ENCODE measurements at regions not wholly inside any gene's neighbourhood (a gene's known extent, or its start where the extent isn't known, plus 50 kb on each side); places are given as distances from the start of the nearest gene placed in this dataset.

DNA sequence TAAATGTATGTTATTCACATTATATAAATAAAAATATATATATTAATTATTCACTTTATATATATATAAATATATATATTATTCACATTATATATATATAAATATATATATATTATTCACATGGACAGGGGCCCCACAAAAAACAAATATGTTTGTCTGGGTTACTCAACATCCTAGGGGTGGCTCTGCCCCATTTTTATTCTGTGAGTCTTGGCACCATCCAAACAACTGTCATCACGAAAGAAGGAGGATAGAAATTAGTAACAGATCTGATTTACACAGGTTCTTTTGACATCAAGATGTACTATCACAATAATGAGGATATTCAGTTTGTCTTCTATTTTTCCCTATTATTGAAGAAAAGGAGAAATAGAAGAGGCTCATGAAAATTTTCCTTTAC lies 187.3 kb downstream of the GPX5 start:
- Histone ChIP-seq H2AFZ (no peak overlapping the region), H3K9me3 (ENCODE audit: low read depth) (peaks cover 6% of the 10 kb centered on the region), H3K9me2 (replicated peaks; ENCODE audit: insufficient read depth) (no peaks in the 10 kb centered on the region), H3K4me1 (ENCODE audit: insufficient read depth) (peaks cover 6% of the 10 kb centered on the region), H3K79me2 (no peaks in the 10 kb centered on the region), H3K27ac (no peak overlapping the region), H3K4me3 (no peak overlapping the region), H3K36me3 (replicated peaks; ENCODE audit: insufficient read depth, low read depth) (no peaks in the 10 kb centered on the region), H3K27me3 (peaks cover 3% of the 10 kb centered on the region), H3K4me2 (no peak overlapping the region), H4K20me1 (ENCODE audit: insufficient read depth, poor library complexity, severe bottlenecking) (no peaks in the 10 kb centered on the region)
- DNase-seq (ENCODE audit: low spot score) = no peak
- 100% methylated on average over 1 of the region's 1 CpG for WGBS (ENCODE audit: low lambda C conversion rate, missing lambda C conversion rate)
- TF ChIP-seq EZH2phosphoT487 (IDR thresholded peaks at IDR 0.05; ENCODE audit: low read depth, severe bottlenecking, unreplicated experiment) (no peak), EZH2 (IDR thresholded peaks at IDR 0.05; ENCODE audit: borderline replicate concordance) (no peak)
- TF ChIP-seq, protein P1, sequence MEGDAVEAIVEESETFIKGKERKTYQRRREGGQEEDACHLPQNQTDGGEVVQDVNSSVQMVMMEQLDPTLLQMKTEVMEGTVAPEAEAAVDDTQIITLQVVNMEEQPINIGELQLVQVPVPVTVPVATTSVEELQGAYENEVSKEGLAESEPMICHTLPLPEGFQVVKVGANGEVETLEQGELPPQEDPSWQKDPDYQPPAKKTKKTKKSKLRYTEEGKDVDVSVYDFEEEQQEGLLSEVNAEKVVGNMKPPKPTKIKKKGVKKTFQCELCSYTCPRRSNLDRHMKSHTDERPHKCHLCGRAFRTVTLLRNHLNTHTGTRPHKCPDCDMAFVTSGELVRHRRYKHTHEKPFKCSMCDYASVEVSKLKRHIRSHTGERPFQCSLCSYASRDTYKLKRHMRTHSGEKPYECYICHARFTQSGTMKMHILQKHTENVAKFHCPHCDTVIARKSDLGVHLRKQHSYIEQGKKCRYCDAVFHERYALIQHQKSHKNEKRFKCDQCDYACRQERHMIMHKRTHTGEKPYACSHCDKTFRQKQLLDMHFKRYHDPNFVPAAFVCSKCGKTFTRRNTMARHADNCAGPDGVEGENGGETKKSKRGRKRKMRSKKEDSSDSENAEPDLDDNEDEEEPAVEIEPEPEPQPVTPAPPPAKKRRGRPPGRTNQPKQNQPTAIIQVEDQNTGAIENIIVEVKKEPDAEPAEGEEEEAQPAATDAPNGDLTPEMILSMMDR (IDR thresholded peaks at IDR 0.05; ENCODE audit: poor library complexity) = no peak

DNA sequence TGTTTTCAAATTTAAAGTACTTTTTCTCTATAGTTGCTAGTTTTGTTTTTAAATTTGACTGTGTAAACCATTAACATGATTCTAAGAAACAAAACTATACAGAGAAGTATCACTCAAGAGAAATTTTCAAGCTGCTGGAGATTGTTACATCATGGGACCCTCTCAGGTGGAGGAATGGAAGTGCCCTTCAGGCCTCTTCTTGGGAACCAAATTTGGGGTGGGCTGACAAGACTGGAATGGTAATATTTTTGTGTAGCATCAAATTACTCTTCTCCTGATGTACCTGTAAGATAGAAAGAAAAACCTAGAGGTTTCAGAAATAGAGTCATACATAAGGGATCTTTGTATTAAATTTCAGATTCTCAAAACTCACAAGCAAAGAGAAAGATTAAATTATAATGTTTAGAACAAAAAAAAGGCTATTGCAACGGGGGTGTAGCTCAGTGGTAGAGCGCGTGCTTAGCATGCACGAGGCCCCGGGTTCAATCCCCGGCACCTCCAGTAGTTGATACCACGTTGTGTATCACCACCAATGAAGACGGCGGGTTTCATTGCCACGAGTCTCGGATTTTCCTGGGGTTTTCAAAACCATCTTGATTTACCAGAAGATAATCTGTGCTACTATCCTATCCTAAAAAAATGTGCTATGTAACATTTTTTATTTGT lies 193.7 kb downstream of the GPX5 start:
- WGBS (ENCODE audit: low lambda C conversion rate, missing lambda C conversion rate) = 19% methylated on average over 11 of the region's 11 CpGs
- H3K79me2 ChIP-seq = no peaks in the 10 kb centered on the region
- TF ChIP-seq EZH2 (IDR thresholded peaks at IDR 0.05; ENCODE audit: borderline replicate concordance) (no peak), EZH2phosphoT487 (IDR thresholded peaks at IDR 0.05; ENCODE audit: low read depth, severe bottlenecking, unreplicated experiment) (no peak)
- TF ChIP-seq, protein P1 (IDR thresholded peaks at IDR 0.05; ENCODE audit: poor library complexity) = no peak
- peaks cover 32% of the 10 kb centered on the region for H3K27me3 ChIP-seq
- no peaks in the 10 kb centered on the region for H3K4me1 ChIP-seq (ENCODE audit: insufficient read depth)
- no peak overlapping the region for H3K27ac ChIP-seq
- H4K20me1 ChIP-seq (ENCODE audit: insufficient read depth, poor library complexity, severe bottlenecking) = no peaks in the 10 kb centered on the region
- H3K9me3 ChIP-seq (ENCODE audit: low read depth) = no peaks in the 10 kb centered on the region
- H3K4me2 ChIP-seq = no peak overlapping the region
- DNase-seq (ENCODE audit: low spot score) = no peak
- H2AFZ ChIP-seq = no peak overlapping the region
- H3K4me3 ChIP-seq = no peak overlapping the region
- no peaks in the 10 kb centered on the region for H3K9me2 ChIP-seq (replicated peaks; ENCODE audit: insufficient read depth)
- no peaks in the 10 kb centered on the region for H3K36me3 ChIP-seq (replicated peaks; ENCODE audit: insufficient read depth, low read depth)

DNA sequence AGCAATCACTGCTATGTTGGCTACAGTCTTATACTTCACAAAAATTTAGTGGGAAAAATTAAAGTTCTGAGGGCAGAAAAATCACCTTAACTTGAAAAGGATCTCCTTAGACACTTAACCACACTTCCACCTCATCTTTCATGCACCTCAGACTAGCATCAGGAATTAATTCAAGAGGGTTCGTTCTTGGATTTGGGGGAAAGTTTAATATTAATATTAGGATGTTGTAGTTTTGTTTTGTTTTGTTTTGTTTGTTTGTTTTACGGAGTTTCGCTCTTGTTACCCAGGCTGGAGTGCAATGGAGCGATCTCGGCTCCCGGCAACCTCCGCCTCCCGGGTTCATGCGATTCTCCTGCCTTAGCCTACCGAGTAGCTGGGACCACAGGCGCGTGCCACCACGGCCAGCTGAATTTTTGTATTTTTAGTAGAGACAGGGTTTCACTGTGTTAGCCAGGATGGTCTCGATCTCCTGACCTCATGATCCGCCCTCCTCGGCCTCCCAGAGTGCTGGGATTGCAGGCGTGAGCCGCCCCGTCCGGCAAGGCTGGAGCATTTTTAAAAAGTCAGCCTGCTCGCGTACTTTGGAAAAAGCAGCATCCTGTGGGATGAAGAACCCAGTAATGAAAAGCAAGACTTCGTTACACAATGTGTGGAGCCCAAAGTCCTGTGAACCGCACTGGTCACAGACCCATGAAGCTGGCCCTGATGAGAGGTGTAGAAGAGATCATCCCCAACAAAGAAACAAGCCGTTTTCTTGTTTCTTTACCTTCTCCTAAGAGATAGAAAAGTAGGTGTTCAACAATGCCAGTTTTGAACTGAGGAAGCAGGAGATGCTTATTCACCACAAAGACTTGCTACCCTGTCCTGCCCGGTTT lies 194.9 kb downstream of the GPX5 start:
- Histone ChIP-seq H3K27ac (no peak overlapping the region), H3K4me2 (peak overlapping the region; percentile 25), H3K79me2 (no peaks in the 10 kb centered on the region), H3K27me3 (peaks cover 37% of the 10 kb centered on the region), H2AFZ (no peak overlapping the region), H3K4me3 (no peak overlapping the region), H3K9me2 (replicated peaks; ENCODE audit: insufficient read depth) (no peaks in the 10 kb centered on the region), H3K36me3 (replicated peaks; ENCODE audit: insufficient read depth, low read depth) (no peaks in the 10 kb centered on the region), H3K9me3 (ENCODE audit: low read depth) (no peaks in the 10 kb centered on the region), H4K20me1 (ENCODE audit: insufficient read depth, poor library complexity, severe bottlenecking) (no peaks in the 10 kb centered on the region), H3K4me1 (ENCODE audit: insufficient read depth) (no peaks in the 10 kb centered on the region)
- TF ChIP-seq, protein P1 (IDR thresholded peaks at IDR 0.05; ENCODE audit: poor library complexity) = no peak
- TF ChIP-seq EZH2phosphoT487 (IDR thresholded peaks at IDR 0.05; ENCODE audit: low read depth, severe bottlenecking, unreplicated experiment) (no peak), EZH2 (IDR thresholded peaks at IDR 0.05; ENCODE audit: borderline replicate concordance) (no peak)
- WGBS (ENCODE audit: low lambda C conversion rate, missing lambda C conversion rate) = 36% methylated on average over 26 of the region's 26 CpGs
- DNase-seq (ENCODE audit: low spot score) = no peak

Measured in hepatocyte (in vitro differentiated cells).